A673 (cell line): ENCODE measurements at regions not wholly inside any gene's neighbourhood (a gene's known extent, or its start where the extent isn't known, plus 50 kb on each side); places are given as distances from the start of the nearest gene placed in this dataset.

Experiments
- CTCF ChIP-seq: fragments of 300-800, 200-600 bp; sonication (generic); conservative IDR thresholded peaks from 2 replicates; pipeline ENCODE4 v1.5.1; 2017; ENCODE audit warnings: low read depth, mild to moderate bottlenecking, antibody characterized with exemption, low read length, moderate library complexity, mixed read lengths
- EZH2 ChIP-seq: fragments of 200-600 bp; sonication (generic); IDR thresholded peaks from 2 replicates; pipeline ENCODE4 v1.6.1; 2017; ENCODE audit warnings: borderline replicate concordance, low read depth, mild to moderate bottlenecking, mixed read lengths, antibody characterized with exemption, low read length; ENCODE audit not compliant: poor library complexity, severe bottlenecking

- no peak for TF ChIP-seq CTCF
- no peak for TF ChIP-seq EZH2
Observed at GRCh38 chr2:126990200-126990599, 91.5 kb downstream of the TEX51 start.
